ENCODE measurements at regions not wholly inside any gene's neighbourhood (a gene's known extent, or its start where the extent isn't known, plus 50 kb on each side); places are given as distances from the start of the nearest gene placed in this dataset.

DNA sequence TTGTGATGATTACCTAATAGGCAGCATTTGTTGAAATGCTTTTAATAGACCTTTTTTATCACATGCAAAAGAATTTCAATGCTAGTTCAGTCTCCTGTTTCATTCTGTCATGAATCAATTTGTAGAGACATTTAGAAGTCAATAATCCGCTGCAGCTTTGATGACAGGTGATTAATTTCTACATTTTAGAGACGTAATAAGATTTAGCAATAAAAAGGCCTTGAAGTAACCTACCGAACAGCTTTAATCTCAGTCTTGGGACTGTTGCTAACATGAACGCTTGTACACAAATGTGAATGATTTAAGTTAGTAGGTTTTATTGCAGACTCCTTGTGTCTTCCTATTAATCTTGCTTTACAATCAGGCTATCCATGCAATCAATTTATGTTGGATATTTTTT, 186.5 kb downstream of the MZT1 start:
- no peak for TF ChIP-seq EP300 (conservative IDR thresholded peaks at IDR 0.05; ENCODE audit: poor library complexity, severe bottlenecking)
- no peak for TF ChIP-seq CTCF (IDR thresholded peaks at IDR 0.05; ENCODE audit: poor library complexity, severe bottlenecking)

All from neural cell (in vitro differentiated cells).